ENCODE measurements at regions not wholly inside any gene's neighbourhood (a gene's known extent, or its start where the extent isn't known, plus 50 kb on each side); places are given as distances from the start of the nearest gene placed in this dataset.

DNA sequence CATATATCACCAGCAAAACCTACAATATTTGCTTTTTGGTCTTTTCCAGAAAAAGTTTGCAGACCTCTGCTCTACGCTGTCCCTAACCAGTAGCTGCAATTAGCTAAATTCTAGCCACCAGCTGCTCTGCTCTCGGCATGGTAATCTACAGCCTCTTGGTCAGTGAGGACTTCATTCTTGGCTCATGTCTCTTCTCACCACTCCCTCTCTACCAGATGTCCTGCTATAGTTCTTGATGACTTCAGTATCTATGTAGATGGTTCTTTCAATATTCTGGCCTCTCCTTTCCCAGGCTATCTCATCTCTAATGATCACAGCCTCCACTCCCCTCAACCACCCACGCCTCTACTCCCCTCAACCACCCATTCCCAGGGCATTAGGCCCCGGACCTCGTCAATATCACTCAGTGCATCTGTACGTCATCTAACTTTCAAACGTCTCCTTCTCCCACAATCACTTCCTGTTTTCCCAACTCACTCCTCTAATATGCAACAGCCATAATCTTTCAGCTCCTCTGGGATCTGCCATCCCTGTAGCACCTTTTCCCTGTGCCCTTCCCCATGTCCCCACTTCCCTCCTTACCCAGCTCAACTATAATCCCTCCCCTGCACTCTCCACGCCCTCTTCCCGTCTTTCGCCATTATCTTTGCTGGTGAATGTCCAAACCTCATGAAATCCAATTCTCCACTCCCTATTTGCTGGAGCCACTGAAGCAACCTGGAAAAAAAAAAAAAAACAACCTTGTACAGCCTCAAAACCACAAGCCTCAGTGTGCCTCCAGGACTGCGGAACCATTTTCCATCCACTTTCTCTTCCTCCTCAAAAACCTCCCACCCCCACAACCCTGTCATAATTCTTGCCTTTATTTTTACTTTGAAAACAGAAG is 429.4 kb upstream of the PROK2 start:
- no peak for DNase-seq

DNA sequence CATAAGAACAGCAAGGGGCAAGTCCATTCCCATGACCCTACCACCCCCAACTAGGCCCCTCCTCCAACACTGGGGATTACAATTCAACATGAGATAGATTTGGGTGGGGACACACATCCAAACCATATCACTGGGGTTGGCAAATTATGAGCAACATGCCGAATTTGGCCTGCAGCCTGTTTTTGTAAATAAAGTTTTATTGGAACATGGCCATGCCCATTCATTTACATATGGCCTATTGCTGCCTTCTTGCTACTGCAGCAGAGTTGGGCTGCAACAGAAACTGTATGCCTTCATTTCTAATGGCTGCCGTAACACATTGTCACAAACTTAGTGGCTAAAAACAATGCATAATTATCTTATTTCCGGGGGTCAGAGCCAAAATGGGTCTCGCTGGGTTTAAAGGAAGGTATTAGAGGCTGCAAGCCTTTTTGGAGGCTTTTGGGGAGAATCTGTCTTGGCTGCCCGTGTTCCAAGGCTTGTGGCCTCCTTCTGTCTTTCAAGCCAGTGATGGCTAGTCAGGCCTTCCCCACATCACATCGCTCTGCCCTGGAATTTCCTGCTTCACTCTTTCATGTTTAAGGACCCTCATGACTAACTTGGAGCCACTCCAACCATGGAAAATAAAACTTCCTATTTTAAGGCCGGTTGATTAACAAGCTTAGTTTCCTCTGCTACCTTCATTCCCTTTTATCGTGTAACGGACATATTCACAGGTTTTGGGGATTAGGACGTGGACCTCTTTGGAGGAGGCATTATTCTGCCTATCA is 428.5 kb upstream of the PROK2 start:
- DNase-seq: no peak

DNA sequence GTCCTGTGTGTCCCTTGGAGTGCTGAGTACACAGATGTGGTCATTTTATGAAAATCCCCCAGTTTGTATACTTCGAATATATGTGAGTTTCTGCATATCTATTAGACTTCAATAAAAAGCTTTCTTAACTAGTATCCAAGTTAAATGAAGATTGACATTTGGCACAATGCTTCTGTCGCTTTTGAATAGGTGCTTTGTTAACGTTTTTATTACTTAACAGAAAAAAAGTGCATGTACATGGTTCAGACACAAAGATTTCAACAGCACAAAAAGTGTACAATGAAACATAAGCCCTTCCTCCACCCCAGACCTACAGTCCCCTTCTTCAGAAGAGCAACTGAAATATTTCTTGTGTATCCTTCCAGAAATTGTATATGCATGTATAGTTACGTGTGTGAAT is 427.4 kb upstream of the PROK2 start:
- DNase-seq: no peak

DNA sequence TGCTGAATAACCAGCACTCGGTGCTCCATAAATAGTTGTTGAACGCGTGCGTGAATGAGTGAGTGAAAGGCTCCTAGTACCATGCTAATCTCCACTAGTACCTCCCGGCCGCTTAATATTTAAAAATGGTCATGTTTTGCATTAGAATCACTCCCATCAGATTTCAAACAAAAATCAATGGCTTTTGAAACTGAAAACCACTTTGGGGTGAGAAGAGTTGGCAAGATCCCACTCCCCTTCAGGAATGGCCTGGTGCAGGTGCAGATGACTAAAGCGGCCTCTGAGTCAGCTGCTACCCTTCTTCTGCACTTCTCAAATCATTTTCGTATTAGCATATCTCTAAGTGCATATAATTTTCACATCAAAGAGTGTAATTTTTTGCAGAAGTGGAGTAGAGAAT is 425.3 kb upstream of the PROK2 start:
- no peak for DNase-seq

DNA sequence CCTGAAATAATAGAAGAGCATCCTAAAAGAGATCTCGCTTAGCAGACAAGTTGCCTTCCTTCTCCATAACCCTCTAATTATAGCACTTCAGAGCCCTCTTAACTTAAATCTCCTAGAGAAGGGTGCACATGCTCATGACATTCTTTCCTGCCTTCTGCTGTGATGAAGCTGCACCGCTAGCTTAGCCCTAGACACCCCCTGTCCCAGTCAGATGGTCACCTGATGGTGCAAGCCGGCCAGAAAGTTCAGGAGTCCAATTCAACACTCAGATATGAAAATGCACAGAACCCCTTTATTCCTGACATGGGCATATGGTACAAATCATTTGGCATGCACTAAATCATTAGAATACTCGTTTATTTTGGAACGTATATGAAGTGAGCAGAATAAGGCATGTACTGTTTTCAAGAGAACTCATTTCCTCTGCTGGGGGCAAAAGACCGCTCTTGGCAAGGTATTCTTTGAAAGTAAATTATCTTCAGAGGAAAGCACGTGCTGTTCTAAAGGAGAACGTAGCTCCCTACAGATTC is 420.4 kb upstream of the PROK2 start:
- DNase-seq: no peak

DNA sequence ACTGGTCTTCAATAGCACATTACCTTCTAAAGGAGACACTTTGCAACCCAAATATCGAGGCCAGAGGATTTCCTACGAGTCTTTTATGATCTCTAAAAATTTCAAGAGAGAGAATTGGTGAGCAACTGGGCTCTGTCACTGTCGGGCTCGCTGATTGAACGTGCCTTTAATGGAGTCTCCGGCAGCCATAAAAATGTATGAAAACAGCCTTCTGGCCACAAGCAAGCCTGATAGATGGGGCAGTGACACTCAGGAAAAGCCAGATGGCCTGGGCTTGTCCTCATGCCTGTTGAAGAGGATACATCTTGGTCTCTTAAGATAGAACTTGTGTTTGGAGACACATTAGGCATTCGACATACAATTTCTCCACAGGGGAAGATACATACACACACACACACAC is 419.5 kb upstream of the PROK2 start:
- no peak for DNase-seq

DNA sequence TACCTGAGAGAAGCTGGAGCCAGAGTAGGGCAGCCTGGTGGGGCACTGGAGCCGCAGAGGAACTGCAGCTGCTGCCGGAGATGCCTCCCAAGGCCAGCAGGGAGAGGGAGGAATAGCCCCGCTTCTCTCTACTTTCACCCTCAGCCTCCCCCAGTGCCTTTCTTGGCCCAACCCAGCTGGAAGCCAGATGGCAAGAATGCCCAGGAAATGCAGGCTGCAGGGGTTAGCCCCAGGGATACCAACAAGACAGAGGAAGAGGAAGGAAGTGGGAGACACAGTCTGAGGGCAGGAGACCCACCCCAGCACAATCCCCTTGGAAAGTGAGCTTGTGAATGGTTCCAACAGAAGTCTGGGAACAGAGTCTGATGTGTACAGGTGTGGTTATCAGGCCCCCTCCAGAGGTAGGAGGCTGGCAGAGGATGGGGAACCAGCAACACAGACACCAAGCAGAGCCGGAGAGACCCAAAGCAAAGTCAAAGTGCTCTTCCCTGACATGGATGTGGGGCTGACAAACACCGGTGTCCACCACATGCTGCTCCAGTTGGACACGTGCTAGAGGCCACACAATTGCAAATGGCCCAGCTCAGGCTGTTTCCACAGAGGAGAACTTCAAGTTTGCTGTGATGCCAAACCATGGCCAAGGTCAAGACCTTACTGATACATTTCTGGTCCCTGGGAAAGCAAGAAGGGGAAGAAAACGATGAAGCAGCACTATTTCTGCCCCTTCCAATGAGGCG is 418.8 kb upstream of the PROK2 start:
- no peak for DNase-seq

DNA sequence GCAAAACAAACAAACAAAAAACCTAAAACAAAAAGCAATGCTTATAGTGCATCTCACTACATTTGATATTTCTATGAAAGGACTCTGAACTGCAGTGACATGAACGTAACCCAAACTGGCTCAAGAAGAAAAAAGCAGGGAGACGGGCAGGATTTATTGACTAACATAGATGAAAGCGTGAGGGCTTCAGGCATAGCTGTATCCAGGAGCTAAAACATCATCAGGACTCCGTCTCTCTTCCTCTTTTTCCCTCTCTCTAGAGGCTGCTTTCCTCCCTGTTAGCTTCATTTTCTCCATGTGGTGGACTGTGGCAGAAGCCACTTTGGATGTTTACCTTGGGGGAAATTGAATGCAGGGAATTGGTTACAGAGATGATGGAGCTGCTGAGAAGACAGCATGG is 418.2 kb upstream of the PROK2 start:
- no peak for DNase-seq

DNA sequence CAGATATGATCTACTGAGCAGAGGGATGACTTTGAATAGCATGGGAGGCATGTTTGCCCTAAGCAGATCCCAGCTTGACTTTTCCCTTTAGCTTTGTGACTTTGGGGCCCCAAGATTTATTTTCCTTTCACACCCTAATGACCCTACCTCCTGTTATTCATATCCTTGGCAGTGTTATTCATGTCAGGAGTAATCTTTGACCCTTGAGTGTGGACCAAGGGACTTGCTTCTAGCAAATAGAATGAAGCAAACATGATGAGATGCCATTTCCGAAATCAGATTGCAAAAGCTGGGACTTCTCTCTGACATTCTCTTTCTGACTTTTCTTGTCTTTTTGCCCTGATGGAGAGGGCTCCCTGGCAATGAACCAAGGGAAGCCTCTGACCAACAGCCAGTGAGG is 415.4 kb upstream of the PROK2 start:
- no peak for DNase-seq

DNA sequence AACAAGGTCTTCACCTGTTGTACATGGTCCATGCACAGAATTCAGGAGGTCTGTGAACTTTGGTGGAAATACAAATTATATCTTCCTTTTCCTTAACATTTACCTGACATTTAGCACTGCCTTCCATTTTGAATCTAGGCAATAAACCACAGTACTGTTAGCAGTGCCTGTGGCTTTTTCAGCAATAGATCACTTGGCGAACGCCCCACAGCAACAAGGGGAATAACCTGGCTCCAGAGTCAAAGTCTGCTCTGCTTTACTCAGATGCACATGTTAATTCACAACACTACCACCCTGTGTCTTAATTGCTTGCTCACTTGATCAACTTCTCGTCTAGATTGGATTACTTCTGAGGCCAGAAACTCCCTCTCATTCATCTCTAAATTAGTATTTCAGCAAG is 414.6 kb upstream of the PROK2 start:
- DNase-seq: no peak

DNA sequence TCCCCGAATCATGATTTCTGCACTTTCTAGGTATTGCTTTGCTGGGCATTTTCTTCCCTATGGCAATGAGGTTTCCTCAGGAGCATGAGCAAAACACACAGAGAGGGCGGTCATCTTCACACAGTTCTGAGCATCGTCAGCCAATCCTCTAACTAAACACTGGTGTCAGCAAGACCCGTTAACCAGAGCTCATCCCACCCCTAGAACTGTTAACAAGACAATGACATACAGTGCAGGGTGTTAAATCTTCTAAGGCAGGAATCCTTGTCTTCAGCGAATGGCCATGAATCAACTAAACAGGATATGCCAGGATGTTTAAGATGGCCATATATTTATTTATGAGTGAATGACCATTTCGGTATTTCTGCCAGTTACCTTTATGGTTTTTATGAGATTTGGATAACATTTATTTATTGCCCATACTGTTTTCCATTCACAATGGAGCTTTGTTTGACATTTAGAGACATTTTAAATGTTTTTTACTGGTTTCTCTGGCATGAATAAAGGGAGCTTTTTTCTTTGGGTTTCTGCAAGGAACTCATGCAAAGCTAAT is 411.5 kb upstream of the PROK2 start:
- no peak for DNase-seq

DNA sequence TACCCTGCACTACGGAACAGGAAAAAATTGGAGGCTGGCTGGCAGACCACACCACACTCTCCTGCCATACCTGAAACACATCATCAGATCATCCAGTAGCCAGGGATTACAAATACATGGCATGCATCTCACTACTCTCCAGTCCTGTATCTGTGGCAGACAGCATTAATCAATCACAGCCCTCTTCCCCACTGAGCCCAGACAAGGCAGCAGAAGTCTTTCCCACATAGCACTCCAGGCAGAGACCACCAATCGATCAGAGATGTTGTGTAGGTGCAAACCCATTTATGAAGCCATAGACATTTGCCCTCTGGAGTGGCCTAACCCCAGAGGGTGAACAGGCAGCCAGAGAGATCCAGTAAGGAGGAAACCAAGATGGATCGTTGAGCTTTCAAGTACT is 410.9 kb upstream of the PROK2 start:
- no peak for DNase-seq

DNA sequence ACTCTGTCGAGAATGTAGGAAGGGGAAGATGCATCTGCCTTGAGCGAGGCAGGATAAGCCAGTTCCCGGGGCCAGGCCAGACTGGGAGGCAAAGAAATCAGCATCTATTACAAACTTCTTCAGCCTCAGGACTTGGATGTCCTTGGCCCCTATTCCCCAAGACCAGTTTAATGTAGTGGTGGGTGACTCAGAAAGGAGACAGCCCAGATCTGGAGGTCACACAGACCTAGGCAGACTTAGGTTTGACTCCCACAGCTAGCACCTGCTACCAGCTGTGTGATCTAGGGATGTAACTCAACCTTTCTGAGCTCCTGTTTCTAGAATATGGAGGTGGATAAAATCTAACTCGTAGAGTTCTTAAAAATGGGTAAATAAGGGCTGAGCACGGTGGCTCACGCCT is 409.5 kb upstream of the PROK2 start:
- no peak for DNase-seq

DNA sequence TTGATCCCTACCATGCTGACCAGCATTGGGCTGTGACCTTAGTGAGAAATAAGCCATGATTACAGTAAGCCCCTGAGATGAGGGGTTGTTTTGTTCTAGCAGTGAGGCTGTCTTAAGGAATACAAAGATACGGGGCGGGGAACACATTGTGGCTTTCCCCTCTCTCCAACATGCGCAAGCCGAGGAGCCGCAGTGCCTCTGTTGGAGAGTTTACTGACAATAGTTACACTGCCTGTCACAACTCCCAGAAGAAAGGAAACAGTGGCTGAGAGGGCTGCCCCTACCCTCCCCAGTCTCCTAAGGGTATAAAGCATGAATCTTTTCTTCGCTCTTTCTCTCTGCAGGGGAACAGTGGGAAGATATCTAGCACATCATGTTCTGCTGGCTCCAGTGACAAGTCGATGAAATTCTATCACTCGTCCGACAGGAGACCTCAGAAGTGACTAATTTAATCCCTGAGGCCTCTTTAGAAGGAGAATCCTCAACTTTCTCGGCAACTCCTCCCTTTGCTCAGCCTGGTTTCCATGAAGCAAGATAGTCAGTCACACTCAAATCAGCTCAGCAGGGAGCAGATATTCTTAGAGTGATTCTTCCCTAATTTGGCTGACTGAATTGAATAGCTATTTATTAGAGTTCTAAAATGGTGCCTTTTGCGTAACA is 409.0 kb upstream of the PROK2 start:
- DNase-seq: no peak

DNA sequence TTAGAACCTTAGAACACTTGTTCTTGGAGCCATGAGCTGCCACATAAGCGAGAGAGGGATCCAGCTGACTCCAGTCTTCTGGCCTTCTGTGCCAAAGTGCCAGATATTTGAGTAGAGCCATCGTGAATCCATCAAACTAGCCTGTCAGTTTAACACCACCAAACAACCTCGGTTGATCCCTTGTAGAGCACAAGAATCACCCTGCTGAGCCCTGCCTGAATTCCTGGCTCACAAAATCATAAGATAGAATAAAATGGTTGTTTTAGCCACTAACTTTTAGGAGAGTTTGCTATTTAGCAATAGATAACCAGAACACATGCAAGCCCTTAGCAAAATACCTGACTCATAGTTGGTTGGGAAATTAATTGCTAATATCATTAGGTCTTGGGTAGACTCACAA is 407.6 kb upstream of the PROK2 start:
- no peak for DNase-seq

DNA sequence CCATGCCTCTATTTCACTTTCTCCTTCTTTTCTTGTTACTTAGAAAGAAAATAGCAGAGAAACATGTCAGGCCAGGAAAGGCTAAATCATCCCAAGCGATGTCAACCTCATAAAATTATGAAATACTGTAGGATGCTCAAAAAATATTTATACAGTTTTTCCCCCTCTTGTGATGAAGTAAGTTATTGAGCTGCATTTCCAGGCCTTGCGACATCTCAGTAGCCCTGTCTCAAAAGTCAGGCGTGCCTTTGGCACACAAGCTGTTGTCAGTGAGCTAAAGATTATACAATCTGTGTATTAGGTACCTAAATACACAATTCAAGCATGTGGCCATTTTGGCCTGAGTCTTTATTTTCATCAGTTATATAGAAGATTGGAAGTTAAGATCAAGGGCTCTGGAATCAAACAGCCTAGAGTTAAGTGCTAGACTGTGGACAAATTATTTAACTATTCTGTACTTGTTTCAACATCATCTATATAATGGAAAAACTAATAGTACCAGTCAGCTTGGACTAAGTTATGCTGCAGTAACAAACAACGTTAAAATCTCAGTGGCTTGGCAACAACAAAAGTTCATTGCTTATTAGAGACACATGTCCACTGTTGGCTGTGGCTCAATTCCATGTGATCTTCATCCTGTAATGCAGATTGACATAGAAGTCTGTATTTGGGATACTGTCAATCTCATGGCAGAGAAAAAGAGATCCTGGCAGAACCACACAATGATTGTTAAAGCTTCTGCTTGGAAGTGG is 406.4 kb upstream of the PROK2 start:
- no peak for DNase-seq

DNA sequence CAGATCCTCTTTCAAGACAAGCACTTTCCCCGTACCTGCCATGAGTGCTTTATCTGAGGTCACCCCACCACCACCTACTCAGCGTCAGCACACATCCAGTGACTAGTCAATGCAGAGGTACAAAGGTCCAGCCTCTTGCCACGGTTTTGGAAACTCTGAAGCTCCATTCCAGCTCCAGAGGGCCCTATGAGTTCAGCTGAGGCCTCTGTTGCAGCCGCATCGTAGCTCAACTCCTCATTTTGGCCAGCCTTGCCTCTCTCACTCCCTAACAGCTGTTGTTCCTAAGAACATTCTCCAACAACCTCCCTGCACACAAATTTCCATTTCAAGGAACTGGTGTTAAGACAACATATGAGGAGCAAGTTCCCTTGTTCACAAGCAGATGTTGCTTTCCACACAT is 405.1 kb upstream of the PROK2 start:
- DNase-seq: no peak

DNA sequence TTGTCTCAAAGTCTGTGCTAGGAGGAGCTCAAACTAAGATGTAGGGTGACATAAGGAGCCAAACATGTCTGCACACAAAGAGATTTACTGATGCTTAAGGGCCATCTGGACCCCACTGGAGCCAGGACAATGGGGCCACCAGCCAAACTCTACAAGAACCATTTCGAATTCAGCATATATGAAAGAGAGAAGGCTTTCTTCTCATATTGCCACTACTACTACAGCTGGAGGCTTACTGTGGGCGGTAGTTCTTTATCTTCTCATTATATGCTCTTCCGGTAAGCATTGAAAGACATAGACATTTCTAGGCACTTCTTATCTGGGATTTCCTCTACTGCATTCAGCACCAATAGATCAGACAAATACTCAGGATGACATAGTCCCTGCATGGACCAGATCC is 404.4 kb upstream of the PROK2 start:
- DNase-seq: no peak

DNA sequence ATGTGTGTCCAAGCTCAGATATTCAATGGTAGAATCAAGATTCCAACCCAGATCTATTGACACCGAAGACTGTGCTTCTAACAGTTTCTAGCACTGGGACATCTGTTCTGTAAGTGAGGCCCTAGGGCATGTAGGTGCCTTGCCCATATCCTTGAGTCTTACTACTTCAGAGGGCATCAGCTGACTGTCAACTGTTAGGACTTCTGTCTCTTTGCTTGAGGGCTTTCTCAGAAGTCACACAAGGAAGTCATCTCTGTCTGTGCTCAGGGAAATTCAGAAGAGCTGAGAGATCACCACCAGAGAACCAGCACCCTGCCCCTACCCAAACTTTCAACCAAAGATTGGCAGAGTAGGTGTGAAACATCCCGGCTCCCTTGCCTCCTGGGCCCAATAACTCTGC is 403.6 kb upstream of the PROK2 start:
- DNase-seq: no peak

DNA sequence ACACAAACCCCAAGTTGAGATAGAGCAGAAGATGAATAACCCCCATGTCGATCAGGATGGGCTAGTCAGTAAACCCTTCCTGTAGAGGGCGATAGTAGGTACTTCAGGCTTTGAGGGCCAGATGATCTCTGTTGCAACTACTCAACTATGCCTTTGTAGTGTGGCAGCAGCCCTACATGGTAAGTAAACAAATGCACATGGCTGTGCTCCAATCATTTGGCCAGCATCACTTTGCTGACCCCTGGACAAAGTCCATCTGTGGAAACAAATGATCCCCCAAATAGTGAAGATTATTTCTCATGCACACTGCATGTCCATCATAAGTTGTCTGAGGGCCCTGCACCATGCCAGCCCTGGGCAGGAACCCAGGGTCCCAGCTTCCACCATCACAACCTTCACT is 402.2 kb upstream of the PROK2 start:
- DNase-seq: no peak

DNA sequence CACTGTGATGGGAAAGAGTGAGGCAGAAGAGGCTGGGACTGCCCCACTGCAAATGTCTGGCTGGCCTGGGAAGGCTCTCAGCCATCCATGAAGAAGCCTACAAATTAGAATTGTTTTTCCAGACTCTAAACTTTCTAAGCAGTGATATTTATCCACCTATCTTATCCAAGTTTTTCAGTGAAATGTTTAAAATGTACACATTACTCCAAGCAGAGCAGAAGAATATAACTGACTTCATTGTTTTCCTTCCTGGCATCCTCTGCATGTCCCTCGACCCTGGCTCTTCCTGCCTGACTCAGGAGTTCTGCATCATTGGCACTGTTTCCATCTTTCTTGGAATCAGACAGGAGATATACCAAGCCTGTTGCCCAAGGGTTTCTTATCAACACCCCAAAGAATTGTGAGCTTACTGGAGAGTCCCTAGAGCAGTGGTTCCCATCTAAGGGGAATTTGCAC is 401.5 kb upstream of the PROK2 start:
- DNase-seq: no peak
